ENCODE measurements at regions not wholly inside any gene's neighbourhood (a gene's known extent, or its start where the extent isn't known, plus 50 kb on each side); places are given as distances from the start of the nearest gene placed in this dataset.

GRCh38 chr2:62441824-62442223, 64.2 kb downstream of the TMEM17 start:
- no peak overlapping the region for H3K4me2 ChIP-seq (ENCODE audit: low read length)
- TF ChIP-seq RAD21 (conservative IDR thresholded peaks at IDR 0.05) (no peak), EZH2 (IDR thresholded peaks at IDR 0.05; ENCODE audit: borderline replicate concordance, insufficient read depth, low read length, poor library complexity, severe bottlenecking) (no peak), CTCF (IDR thresholded peaks at IDR 0.05; ENCODE audit: poor library complexity, severe bottlenecking) (no peak), TAF1 (IDR thresholded peaks at IDR 0.05; ENCODE audit: low read depth) (no peak), MXI1 (conservative IDR thresholded peaks at IDR 0.05; ENCODE audit: poor library complexity, severe bottlenecking) (no peak), EP300 (conservative IDR thresholded peaks at IDR 0.05; ENCODE audit: poor library complexity, severe bottlenecking) (no peak), REST (IDR thresholded peaks at IDR 0.05; ENCODE audit: borderline replicate concordance) (no peak), SMC3 (conservative IDR thresholded peaks at IDR 0.05; ENCODE audit: poor library complexity) (no peak), POLR2AphosphoS5 (IDR thresholded peaks at IDR 0.05) (no peak)

GRCh38 chr2:62441421-62441820, 64.6 kb downstream of the TMEM17 start:
- Histone ChIP-seq H2AFZ (ENCODE audit: low read depth, low read length) (no peak overlapping the region), H3K9me3 (ENCODE audit: low read length) (no peaks in the 10 kb centered on the region), H3F3A (ENCODE audit: insufficient read depth, low read length, poor library complexity, severe bottlenecking) (no peaks in the 10 kb centered on the region), H3K9ac (ENCODE audit: low read length) (no peak overlapping the region), H3K36me3 (ENCODE audit: insufficient read depth, low read length) (no peaks in the 10 kb centered on the region), H3K79me2 (replicated peaks; ENCODE audit: insufficient read depth, low read length) (no peaks in the 10 kb centered on the region), H3K9me2 (ENCODE audit: insufficient read depth, low read length) (no peaks in the 10 kb centered on the region), H3K4me3 (ENCODE audit: low read length) (no peak overlapping the region), H3K27me3 (ENCODE audit: insufficient read depth, low read depth, low read length) (no peaks in the 10 kb centered on the region), H3K27ac (ENCODE audit: low read length) (no peak overlapping the region), H3K4me2 (ENCODE audit: low read length) (no peak overlapping the region), H4K20me1 (ENCODE audit: insufficient read depth) (no peaks in the 10 kb centered on the region)
- TF ChIP-seq EZH2 (IDR thresholded peaks at IDR 0.05; ENCODE audit: borderline replicate concordance, insufficient read depth, low read length, poor library complexity, severe bottlenecking) = no peak
- no peak for TF ChIP-seq TAF1 (IDR thresholded peaks at IDR 0.05; ENCODE audit: low read depth)
- TF ChIP-seq SMC3 (conservative IDR thresholded peaks at IDR 0.05; ENCODE audit: poor library complexity) = no peak
- no peak for TF ChIP-seq RAD21 (conservative IDR thresholded peaks at IDR 0.05)

More at GRCh38 chr2:62441824-62442223, 64.2 kb downstream of the TMEM17 start:
- Histone ChIP-seq H3K27ac (ENCODE audit: low read length) (no peak overlapping the region), H3K27me3 (ENCODE audit: insufficient read depth, low read depth, low read length) (no peaks in the 10 kb centered on the region), H3K79me2 (replicated peaks; ENCODE audit: insufficient read depth, low read length) (no peaks in the 10 kb centered on the region), H3F3A (ENCODE audit: insufficient read depth, low read length, poor library complexity, severe bottlenecking) (no peaks in the 10 kb centered on the region), H3K9me2 (ENCODE audit: insufficient read depth, low read length) (no peaks in the 10 kb centered on the region), H3K4me3 (ENCODE audit: low read length) (no peak overlapping the region), H3K9me3 (ENCODE audit: low read length) (no peaks in the 10 kb centered on the region), H2AFZ (ENCODE audit: low read depth, low read length) (no peak overlapping the region), H4K20me1 (ENCODE audit: insufficient read depth) (no peaks in the 10 kb centered on the region), H3K36me3 (ENCODE audit: insufficient read depth, low read length) (no peaks in the 10 kb centered on the region), H3K9ac (ENCODE audit: low read length) (no peak overlapping the region)
